Breast epithelium (tissue), 4 donors: ENCODE measurements at regions not wholly inside any gene's neighbourhood (a gene's known extent, or its start where the extent isn't known, plus 50 kb on each side); places are given as distances from the start of the nearest gene placed in this dataset.

ENCODE experiments used
- DNase-seq, 2 donors: peaks; one replicate each; pipeline ENCODE4 v3.0.0-alpha.2; 2019; ENCODE audit warnings: low spot score in 2 of 2
- H3K27ac ChIP-seq, 2 donors: fragments of 200-600 bp; sonication (generic) in 1 of 2; one replicate each; pipeline ENCODE4 v1.5.1; 2016 to 2019; ENCODE audit warnings: mild to moderate bottlenecking in 1 of 2
- H3K27me3 ChIP-seq, 2 donors: fragments of 200-600 bp; sonication (generic) in 1 of 2; one replicate each; pipeline versions ENCODE4 v1.5.1 to v1.6.0; 2017 to 2019; ENCODE audit warnings: control low read depth in 1 of 2, mild to moderate bottlenecking in 1 of 2
- H3K36me3 ChIP-seq: fragments of 200-600 bp; one replicate; pipeline ENCODE4 v1.5.1; 2019
- H3K4me1 ChIP-seq, 2 donors: fragments of 200-600 bp; sonication (generic); one replicate each; pipeline ENCODE4 v1.5.1; 2016 to 2019; ENCODE audit warnings: control low read depth in 1 of 2
- H3K4me3 ChIP-seq, 3 donors: fragments of 200-600 bp; sonication (generic); 1 replicate in 2 of 3; 2 replicates in 1 of 3; pipeline ENCODE4 v1.5.1; 2016 to 2019; ENCODE audit warnings: mild to moderate bottlenecking in 3 of 3, moderate library complexity in 2 of 3
- H3K9me3 ChIP-seq, 2 donors: fragments of 200-600 bp; sonication (generic) in 1 of 2; one replicate each; pipeline ENCODE4 v1.5.1; 2016 to 2019; ENCODE audit warnings: control low read depth in 1 of 2
- CTCF ChIP-seq, 3 donors: fragments of 450-650 bp; IDR thresholded peaks; one replicate each; pipeline ENCODE4 v1.5.1; 2016 to 2017; ENCODE audit warnings: antibody characterized with exemption in 3 of 3, mild to moderate bottlenecking in 3 of 3, moderate library complexity in 3 of 3
- POLR2A ChIP-seq: fragments of 450-650 bp; IDR thresholded peaks from one replicate; pipeline ENCODE4 v1.6.1; 2016; ENCODE audit warnings: antibody characterized with exemption, mild to moderate bottlenecking, moderate library complexity
- POLR2AphosphoS5 ChIP-seq, 3 donors: sonication (generic); formaldehyde crosslinking; IDR thresholded peaks; one replicate each; pipeline ENCODE4 v1.6.1; 2017; ENCODE audit warnings: antibody characterized with exemption in 3 of 3
- intact Hi-C: fragments of 100-400 bp; cut with DNase I; formaldehyde crosslinking; loops from one replicate; pipeline ENCODE4 v1.15.1; 2023; ENCODE audit warnings: low total_unique reads

- intact Hi-C loops: no loop called here
- H3K9me3 ChIP-seq: no peaks in the 10 kb centered on the region
- H3K36me3 ChIP-seq: no peaks in the 10 kb centered on the region
- TF ChIP-seq POLR2AphosphoS5 (IDR thresholded peaks at IDR 0.05) (no peak), CTCF (IDR thresholded peaks at IDR 0.05) (no peak), POLR2A (no peak)
- H3K27ac ChIP-seq: no peak overlapping the region
- no peaks in the 10 kb centered on the region for H3K4me1 ChIP-seq
- H3K27me3 ChIP-seq: no peaks in the 10 kb centered on the region
- DNase-seq: no peak
- H3K4me3 ChIP-seq: no peak overlapping the region
Measured at GRCh38 chr21:18950045-18950740, 546.6 kb upstream of the TMPRSS15 start.

- no peaks in the 10 kb centered on the region for H3K9me3 ChIP-seq
- H3K27ac ChIP-seq: no peak overlapping the region
- no peaks in the 10 kb centered on the region for H3K27me3 ChIP-seq
- no peaks in the 10 kb centered on the region for H3K36me3 ChIP-seq
- H3K4me3 ChIP-seq: no peak overlapping the region
- H3K4me1 ChIP-seq: no peaks in the 10 kb centered on the region
- intact Hi-C loops: no loop called here
- DNase-seq: no peak
- no peak for TF ChIP-seq POLR2A
- no peak for TF ChIP-seq POLR2AphosphoS5 (IDR thresholded peaks at IDR 0.05)
- TF ChIP-seq CTCF (IDR thresholded peaks at IDR 0.05): peak in 1 of 3 donors; percentile 24
Measured at GRCh38 chr21:18951271-18952038, 547.9 kb upstream of the TMPRSS15 start.

GRCh38 chr21:18954441-18954844 is 550.9 kb upstream of the TMPRSS15 start:
- no peak for DNase-seq
- H3K36me3 ChIP-seq: no peaks in the 10 kb centered on the region
- H3K4me1 ChIP-seq: no peaks in the 10 kb centered on the region
- H3K9me3 ChIP-seq: no peaks in the 10 kb centered on the region
- TF ChIP-seq POLR2A (no peak), CTCF (IDR thresholded peaks at IDR 0.05) (no peak), POLR2AphosphoS5 (IDR thresholded peaks at IDR 0.05) (no peak)
- no peak overlapping the region for H3K27ac ChIP-seq
- intact Hi-C loops: no loop called here
- no peak overlapping the region for H3K4me3 ChIP-seq
- no peaks in the 10 kb centered on the region for H3K27me3 ChIP-seq

- no peak for TF ChIP-seq POLR2A
- no peak for TF ChIP-seq CTCF (IDR thresholded peaks at IDR 0.05)
- TF ChIP-seq POLR2AphosphoS5 (IDR thresholded peaks at IDR 0.05): no peak
- H3K27me3 ChIP-seq: no peaks in the 10 kb centered on the region
- no peaks in the 10 kb centered on the region for H3K36me3 ChIP-seq
- H3K4me3 ChIP-seq: no peak overlapping the region
- no peak overlapping the region for H3K27ac ChIP-seq
- no peaks in the 10 kb centered on the region for H3K9me3 ChIP-seq
- intact Hi-C loops: no loop called here
- no peaks in the 10 kb centered on the region for H3K4me1 ChIP-seq
- no peak for DNase-seq
Measured at GRCh38 chr21:18959817-18960216, 556.2 kb upstream of the TMPRSS15 start.

- no peak for DNase-seq
- H3K4me3 ChIP-seq: no peak overlapping the region
- H3K9me3 ChIP-seq: no peaks in the 10 kb centered on the region
- intact Hi-C loops: no loop called here
- H3K27me3 ChIP-seq: no peaks in the 10 kb centered on the region
- no peak for TF ChIP-seq POLR2A
- no peak for TF ChIP-seq POLR2AphosphoS5 (IDR thresholded peaks at IDR 0.05)
- no peak for TF ChIP-seq CTCF (IDR thresholded peaks at IDR 0.05)
- H3K4me1 ChIP-seq: no peaks in the 10 kb centered on the region
- no peak overlapping the region for H3K27ac ChIP-seq
- no peaks in the 10 kb centered on the region for H3K36me3 ChIP-seq
Measured at GRCh38 chr21:18960306-18960705, 556.7 kb upstream of the TMPRSS15 start.
